WTC11 (cell line): ENCODE measurements at regions not wholly inside any gene's neighbourhood (a gene's known extent, or its start where the extent isn't known, plus 50 kb on each side); places are given as distances from the start of the nearest gene placed in this dataset.

ENCODE experiments used
- ATAC-seq: fragments of 200-7000 bp; cut with Tn5 transposase; 2 replicates; pipeline ENCODE4 v1.10.0; 2021; ENCODE audit warnings: mild to moderate bottlenecking, moderate library complexity
- CTCF ChIA-PET: fragments of 300-600 bp; sonication (Branson Sonifier 250); formaldehyde crosslinking; loops from one replicate; lab custom pipeline; 2021; ENCODE audit warnings: antibody characterized with exemption; lab: Charles Lee
- POLR2A ChIA-PET: fragments of 350-600 bp; sonication (Branson Sonifier 250); formaldehyde crosslinking; loops from one replicate; lab custom pipeline; 2021; ENCODE audit warnings: antibody characterized with exemption; lab: Charles Lee
- DNase-seq: peaks from one replicate; pipeline ENCODE4 v3.0.0; 2021; ENCODE audit warnings: low spot score
- H3K27ac Mint-ChIP-seq: 2 replicates; pipeline ENCODE4 v1.8.0; 2021; ENCODE audit warnings: mixed read lengths
- H3K27me3 Mint-ChIP-seq: 2 replicates; pipeline ENCODE4 v1.8.0; 2021; ENCODE audit warnings: low read depth, mild to moderate bottlenecking, moderate library complexity, mixed read lengths
- H3K36me3 Mint-ChIP-seq: 2 replicates; pipeline ENCODE4 v1.8.0; 2021; ENCODE audit warnings: mixed read lengths
- H3K4me1 Mint-ChIP-seq: 2 replicates; pipeline ENCODE4 v1.8.0; 2022; ENCODE audit warnings: mixed read lengths
- H3K4me3 Mint-ChIP-seq: 2 replicates; pipeline ENCODE4 v1.8.0; 2021; ENCODE audit warnings: mild to moderate bottlenecking, moderate library complexity, mixed read lengths
- H3K9me3 Mint-ChIP-seq: 2 replicates; pipeline ENCODE4 v1.8.0; 2021; ENCODE audit warnings: mixed read lengths
- ESRRA ChIP-seq: sonication (generic); formaldehyde crosslinking; IDR thresholded peaks from 2 replicates; pipeline ENCODE4 v1.8.1; 2022; ENCODE audit warnings: mild to moderate bottlenecking, missing genetic modification reagents, borderline replicate concordance
- FOXJ3 ChIP-seq: sonication (generic); formaldehyde crosslinking; IDR thresholded peaks from 2 replicates; pipeline ENCODE4 v1.9.0; 2021; ENCODE audit warnings: missing genetic modification reagents, mild to moderate bottlenecking, borderline replicate concordance
- IRF2 ChIP-seq: sonication (generic); formaldehyde crosslinking; IDR thresholded peaks from 2 replicates; pipeline ENCODE4 v1.8.0; 2022; ENCODE audit warnings: low read depth, missing genetic modification reagents, borderline replicate concordance
- KAT7 ChIP-seq: sonication (generic); formaldehyde crosslinking; IDR thresholded peaks from 2 replicates; pipeline ENCODE4 v1.8.1; 2023; ENCODE audit warnings: missing genetic modification reagents, mild to moderate bottlenecking, borderline replicate concordance
- RELA ChIP-seq: sonication (generic); formaldehyde crosslinking; IDR thresholded peaks from 2 replicates; pipeline ENCODE4 v1.8.1; 2022; ENCODE audit warnings: missing genetic modification reagents, mild to moderate bottlenecking, borderline replicate concordance
- SMAD4 ChIP-seq: sonication (generic); formaldehyde crosslinking; IDR thresholded peaks from 2 replicates; pipeline ENCODE4 v1.8.0; 2022; ENCODE audit warnings: mild to moderate bottlenecking, missing genetic modification reagents
- TP53 ChIP-seq: sonication (generic); formaldehyde crosslinking; IDR thresholded peaks from 2 replicates; pipeline ENCODE4 v1.8.1; 2023; ENCODE audit warnings: mild to moderate bottlenecking, missing genetic modification reagents
- ZNF317 ChIP-seq: sonication (generic); formaldehyde crosslinking; IDR thresholded peaks from 2 replicates; pipeline ENCODE4 v1.8.1; 2023; ENCODE audit warnings: low read depth, mild to moderate bottlenecking, moderate library complexity, missing genetic modification reagents, borderline replicate concordance
- TF ChIP-seq, protein P1 (sequence below): sonication (generic); formaldehyde crosslinking; IDR thresholded peaks from 2 replicates; pipeline ENCODE4 v1.8.1; 2023; ENCODE audit warnings: mild to moderate bottlenecking, moderate library complexity, missing genetic modification reagents
- TF ChIP-seq, protein P2 (sequence below): sonication (generic); formaldehyde crosslinking; IDR thresholded peaks from 2 replicates; pipeline ENCODE4 v1.8.0; 2022; ENCODE audit warnings: mild to moderate bottlenecking, missing genetic modification reagents
- TF ChIP-seq, protein P3 (sequence below): sonication (generic); formaldehyde crosslinking; IDR thresholded peaks from 2 replicates; pipeline ENCODE4 v1.8.1; 2022; ENCODE audit warnings: low read depth, mild to moderate bottlenecking, moderate library complexity, missing genetic modification reagents, borderline replicate concordance
- TF ChIP-seq, protein P4 (sequence below): sonication (generic); formaldehyde crosslinking; IDR thresholded peaks from 2 replicates; pipeline ENCODE4 v1.8.0; 2022; ENCODE audit warnings: mild to moderate bottlenecking, missing genetic modification reagents
- TF ChIP-seq, protein P5 (sequence below): sonication (generic); formaldehyde crosslinking; IDR thresholded peaks from 2 replicates; pipeline ENCODE4 v1.8.1; 2023; ENCODE audit warnings: mild to moderate bottlenecking, missing genetic modification reagents
- TF ChIP-seq, protein P6 (sequence below): sonication (generic); formaldehyde crosslinking; IDR thresholded peaks from 2 replicates; pipeline ENCODE4 v1.8.1; 2023; ENCODE audit warnings: mild to moderate bottlenecking, missing genetic modification reagents
- TF ChIP-seq, protein P7 (sequence below): sonication (generic); formaldehyde crosslinking; IDR thresholded peaks from 2 replicates; pipeline ENCODE4 v1.8.1; 2023; ENCODE audit warnings: mild to moderate bottlenecking, missing genetic modification reagents, moderate library complexity

DNA sequence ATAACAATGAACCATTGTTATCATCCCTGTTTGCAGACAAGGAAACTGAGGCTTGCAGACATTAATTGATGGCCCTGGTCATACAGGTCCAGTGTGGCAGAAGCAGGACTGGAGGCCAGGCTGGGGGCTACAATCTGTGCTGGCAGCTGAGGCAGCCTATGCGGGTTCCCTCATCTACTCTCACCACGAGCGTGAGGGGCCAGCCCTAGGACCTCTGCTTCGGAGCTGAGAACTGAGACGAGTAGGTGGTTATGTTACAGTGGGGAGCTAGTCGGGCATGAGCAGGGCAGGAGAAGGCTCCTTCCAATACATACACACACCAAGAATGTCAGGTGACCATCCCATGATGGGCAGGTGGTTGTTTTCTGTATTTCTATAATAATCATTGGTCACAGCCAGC is 82.2 kb upstream of the ASB18 start (continued):
- TF ChIP-seq, protein P1, sequence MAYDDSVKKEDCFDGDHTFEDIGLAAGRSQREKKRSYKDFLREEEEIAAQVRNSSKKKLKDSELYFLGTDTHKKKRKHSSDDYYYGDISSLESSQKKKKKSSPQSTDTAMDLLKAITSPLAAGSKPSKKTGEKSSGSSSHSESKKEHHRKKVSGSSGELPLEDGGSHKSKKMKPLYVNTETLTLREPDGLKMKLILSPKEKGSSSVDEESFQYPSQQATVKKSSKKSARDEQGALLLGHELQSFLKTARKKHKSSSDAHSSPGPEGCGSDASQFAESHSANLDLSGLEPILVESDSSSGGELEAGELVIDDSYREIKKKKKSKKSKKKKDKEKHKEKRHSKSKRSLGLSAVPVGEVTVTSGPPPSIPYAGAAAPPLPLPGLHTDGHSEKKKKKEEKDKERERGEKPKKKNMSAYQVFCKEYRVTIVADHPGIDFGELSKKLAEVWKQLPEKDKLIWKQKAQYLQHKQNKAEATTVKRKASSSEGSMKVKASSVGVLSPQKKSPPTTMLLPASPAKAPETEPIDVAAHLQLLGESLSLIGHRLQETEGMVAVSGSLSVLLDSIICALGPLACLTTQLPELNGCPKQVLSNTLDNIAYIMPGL (CRISPR knock-in tag) = no peak
- TF ChIP-seq TP53 (no peak), ZNF317 (no peak), IRF2 (no peak), SMAD4 (CRISPR knock-in tag) (no peak), KAT7 (CRISPR knock-in tag) (no peak), ESRRA (CRISPR knock-in tag) (no peak)
- TF ChIP-seq, all 79 proteins: peak for 0

DNA sequence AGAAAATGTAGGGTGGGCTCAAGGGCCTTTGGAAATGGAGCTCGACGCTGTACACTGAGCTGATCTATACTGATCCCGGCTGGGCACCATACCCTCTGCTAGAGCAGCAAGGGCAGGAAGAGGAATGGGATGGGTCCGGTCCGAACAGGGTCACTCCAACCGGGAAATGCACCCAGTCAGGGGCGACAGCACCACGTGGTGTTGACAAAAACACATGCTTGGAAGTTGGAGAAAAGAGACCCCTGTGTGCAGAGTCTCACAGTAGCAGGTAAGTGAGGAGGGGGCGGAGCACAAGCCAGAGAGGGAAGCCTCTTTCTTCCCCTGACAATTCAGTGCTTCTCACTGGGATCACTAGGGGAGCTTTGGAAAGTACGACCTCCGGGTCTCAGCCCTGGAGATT is 84.1 kb upstream of the ASB18 start:
- CTCF ChIA-PET = interaction anchor here (0.8 to 1.8 kb wide), 5 partner anchors 14 to 165 kb away, joined by 3 to 11 read pairs (median 3); no protein-coding TSS in a partner anchor
- DNase-seq (no peak), ATAC-seq (peak; percentile 52)

DNA sequence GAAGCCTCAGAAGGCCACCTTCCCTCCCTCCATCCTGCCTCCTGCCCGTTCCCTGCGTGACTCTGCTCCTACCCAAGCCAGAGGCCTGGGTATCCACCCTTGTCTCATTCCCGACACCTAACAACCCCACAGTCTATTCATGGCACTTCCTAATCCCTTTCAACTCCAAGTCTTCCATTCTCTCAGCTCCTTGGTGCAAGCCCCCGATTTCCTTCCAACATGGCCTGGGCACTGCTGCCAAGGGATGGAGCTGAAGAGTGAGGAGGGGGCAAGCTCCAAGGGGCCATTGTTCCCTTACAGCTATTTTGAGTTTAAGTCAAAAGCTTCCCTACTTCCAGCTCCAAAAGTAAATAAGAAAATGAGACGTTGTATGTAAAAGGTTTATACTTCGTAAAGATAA is 84.8 kb upstream of the ASB18 start:
- Mint-ChIP-seq H3K4me1 (peaks cover 29% of the 10 kb centered on the region), H3K27me3 (no peaks in the 10 kb centered on the region), H3K4me3 (no peak overlapping the region), H3K36me3 (no peaks in the 10 kb centered on the region), H3K27ac (no peak overlapping the region), H3K9me3 (no peaks in the 10 kb centered on the region)
- CTCF ChIA-PET = interaction anchor here (1.8 kb wide), 1 partner anchor 164 kb away, joined by 11 read pairs; no protein-coding TSS in a partner anchor
- DNase-seq (no peak), ATAC-seq (no peak)
- POLR2A ChIA-PET = no interaction called here
- TF ChIP-seq, protein P2, sequence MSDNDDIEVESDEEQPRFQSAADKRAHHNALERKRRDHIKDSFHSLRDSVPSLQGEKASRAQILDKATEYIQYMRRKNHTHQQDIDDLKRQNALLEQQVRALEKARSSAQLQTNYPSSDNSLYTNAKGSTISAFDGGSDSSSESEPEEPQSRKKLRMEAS (CRISPR knock-in tag) = no peak
- TF ChIP-seq, protein P3, sequence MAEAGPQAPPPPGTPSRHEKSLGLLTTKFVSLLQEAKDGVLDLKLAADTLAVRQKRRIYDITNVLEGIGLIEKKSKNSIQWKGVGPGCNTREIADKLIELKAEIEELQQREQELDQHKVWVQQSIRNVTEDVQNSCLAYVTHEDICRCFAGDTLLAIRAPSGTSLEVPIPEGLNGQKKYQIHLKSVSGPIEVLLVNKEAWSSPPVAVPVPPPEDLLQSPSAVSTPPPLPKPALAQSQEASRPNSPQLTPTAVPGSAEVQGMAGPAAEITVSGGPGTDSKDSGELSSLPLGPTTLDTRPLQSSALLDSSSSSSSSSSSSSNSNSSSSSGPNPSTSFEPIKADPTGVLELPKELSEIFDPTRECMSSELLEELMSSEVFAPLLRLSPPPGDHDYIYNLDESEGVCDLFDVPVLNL (CRISPR knock-in tag) = no peak
- TF ChIP-seq, protein P4, sequence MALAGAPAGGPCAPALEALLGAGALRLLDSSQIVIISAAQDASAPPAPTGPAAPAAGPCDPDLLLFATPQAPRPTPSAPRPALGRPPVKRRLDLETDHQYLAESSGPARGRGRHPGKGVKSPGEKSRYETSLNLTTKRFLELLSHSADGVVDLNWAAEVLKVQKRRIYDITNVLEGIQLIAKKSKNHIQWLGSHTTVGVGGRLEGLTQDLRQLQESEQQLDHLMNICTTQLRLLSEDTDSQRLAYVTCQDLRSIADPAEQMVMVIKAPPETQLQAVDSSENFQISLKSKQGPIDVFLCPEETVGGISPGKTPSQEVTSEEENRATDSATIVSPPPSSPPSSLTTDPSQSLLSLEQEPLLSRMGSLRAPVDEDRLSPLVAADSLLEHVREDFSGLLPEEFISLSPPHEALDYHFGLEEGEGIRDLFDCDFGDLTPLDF (CRISPR knock-in tag) = no peak
- TF ChIP-seq FOXJ3 (CRISPR knock-in tag) (no peak), RELA (CRISPR knock-in tag) (no peak), IRF2 (no peak)
- TF ChIP-seq, protein P5, sequence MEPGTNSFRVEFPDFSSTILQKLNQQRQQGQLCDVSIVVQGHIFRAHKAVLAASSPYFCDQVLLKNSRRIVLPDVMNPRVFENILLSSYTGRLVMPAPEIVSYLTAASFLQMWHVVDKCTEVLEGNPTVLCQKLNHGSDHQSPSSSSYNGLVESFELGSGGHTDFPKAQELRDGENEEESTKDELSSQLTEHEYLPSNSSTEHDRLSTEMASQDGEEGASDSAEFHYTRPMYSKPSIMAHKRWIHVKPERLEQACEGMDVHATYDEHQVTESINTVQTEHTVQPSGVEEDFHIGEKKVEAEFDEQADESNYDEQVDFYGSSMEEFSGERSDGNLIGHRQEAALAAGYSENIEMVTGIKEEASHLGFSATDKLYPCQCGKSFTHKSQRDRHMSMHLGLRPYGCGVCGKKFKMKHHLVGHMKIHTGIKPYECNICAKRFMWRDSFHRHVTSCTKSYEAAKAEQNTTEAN (CRISPR knock-in tag) = no peak

More for the DNA sequence above, 84.1 kb upstream of the ASB18 start:
- Mint-ChIP-seq H3K4me3 (no peak overlapping the region), H3K27ac (no peak overlapping the region), H3K27me3 (no peaks in the 10 kb centered on the region), H3K4me1 (peaks cover 36% of the 10 kb centered on the region), H3K36me3 (no peaks in the 10 kb centered on the region), H3K9me3 (no peaks in the 10 kb centered on the region)
- POLR2A ChIA-PET = no interaction called here
- TF ChIP-seq, protein P6, sequence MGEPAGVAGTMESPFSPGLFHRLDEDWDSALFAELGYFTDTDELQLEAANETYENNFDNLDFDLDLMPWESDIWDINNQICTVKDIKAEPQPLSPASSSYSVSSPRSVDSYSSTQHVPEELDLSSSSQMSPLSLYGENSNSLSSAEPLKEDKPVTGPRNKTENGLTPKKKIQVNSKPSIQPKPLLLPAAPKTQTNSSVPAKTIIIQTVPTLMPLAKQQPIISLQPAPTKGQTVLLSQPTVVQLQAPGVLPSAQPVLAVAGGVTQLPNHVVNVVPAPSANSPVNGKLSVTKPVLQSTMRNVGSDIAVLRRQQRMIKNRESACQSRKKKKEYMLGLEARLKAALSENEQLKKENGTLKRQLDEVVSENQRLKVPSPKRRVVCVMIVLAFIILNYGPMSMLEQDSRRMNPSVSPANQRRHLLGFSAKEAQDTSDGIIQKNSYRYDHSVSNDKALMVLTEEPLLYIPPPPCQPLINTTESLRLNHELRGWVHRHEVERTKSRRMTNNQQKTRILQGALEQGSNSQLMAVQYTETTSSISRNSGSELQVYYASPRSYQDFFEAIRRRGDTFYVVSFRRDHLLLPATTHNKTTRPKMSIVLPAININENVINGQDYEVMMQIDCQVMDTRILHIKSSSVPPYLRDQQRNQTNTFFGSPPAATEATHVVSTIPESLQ (CRISPR knock-in tag) = no peak
- TF ChIP-seq, protein P7, sequence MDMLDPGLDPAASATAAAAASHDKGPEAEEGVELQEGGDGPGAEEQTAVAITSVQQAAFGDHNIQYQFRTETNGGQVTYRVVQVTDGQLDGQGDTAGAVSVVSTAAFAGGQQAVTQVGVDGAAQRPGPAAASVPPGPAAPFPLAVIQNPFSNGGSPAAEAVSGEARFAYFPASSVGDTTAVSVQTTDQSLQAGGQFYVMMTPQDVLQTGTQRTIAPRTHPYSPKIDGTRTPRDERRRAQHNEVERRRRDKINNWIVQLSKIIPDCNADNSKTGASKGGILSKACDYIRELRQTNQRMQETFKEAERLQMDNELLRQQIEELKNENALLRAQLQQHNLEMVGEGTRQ (CRISPR knock-in tag) = peak; percentile 35; the same call in 1 of the 2 replicates
